ENCODE measurements at regions not wholly inside any gene's neighbourhood (a gene's known extent, or its start where the extent isn't known, plus 50 kb on each side); places are given as distances from the start of the nearest gene placed in this dataset.

DNA sequence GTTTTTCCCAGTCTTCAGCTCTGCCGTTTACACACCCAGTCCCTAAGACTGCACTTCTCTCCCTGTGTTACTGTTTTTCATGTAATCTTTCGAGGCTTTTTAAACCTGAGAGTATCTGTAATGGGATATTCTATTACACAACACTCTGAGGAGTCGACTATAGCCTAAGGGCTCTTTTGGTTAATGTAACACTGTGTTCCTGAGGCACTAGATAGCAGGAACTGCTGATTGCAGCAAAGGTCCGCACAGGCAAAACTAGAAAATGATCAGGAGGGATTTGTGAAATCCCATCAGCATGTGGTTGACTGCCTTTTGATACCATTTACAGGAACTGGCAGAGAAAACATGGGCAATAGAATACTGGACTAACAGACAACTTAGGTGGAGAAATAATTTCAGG, 512.3 kb upstream of the RAG2 start:
- H3K9me3 ChIP-seq (ENCODE audit: severe bottlenecking) = no peaks in the 10 kb centered on the region
- DNase-seq = no peak
- H3K27me3 ChIP-seq (ENCODE audit: insufficient read depth, low read depth, severe bottlenecking) = no peaks in the 10 kb centered on the region
- no peaks in the 10 kb centered on the region for H3K36me3 ChIP-seq
- H3K27ac ChIP-seq = no peak overlapping the region; the same call in 1 of the 2 replicates
- no peak overlapping the region for H3K4me3 ChIP-seq (ENCODE audit: low read depth, low read length)
- TF ChIP-seq, protein P1, sequence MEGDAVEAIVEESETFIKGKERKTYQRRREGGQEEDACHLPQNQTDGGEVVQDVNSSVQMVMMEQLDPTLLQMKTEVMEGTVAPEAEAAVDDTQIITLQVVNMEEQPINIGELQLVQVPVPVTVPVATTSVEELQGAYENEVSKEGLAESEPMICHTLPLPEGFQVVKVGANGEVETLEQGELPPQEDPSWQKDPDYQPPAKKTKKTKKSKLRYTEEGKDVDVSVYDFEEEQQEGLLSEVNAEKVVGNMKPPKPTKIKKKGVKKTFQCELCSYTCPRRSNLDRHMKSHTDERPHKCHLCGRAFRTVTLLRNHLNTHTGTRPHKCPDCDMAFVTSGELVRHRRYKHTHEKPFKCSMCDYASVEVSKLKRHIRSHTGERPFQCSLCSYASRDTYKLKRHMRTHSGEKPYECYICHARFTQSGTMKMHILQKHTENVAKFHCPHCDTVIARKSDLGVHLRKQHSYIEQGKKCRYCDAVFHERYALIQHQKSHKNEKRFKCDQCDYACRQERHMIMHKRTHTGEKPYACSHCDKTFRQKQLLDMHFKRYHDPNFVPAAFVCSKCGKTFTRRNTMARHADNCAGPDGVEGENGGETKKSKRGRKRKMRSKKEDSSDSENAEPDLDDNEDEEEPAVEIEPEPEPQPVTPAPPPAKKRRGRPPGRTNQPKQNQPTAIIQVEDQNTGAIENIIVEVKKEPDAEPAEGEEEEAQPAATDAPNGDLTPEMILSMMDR (IDR thresholded peaks at IDR 0.05; ENCODE audit: low read depth, low read length) = no peak

DNA sequence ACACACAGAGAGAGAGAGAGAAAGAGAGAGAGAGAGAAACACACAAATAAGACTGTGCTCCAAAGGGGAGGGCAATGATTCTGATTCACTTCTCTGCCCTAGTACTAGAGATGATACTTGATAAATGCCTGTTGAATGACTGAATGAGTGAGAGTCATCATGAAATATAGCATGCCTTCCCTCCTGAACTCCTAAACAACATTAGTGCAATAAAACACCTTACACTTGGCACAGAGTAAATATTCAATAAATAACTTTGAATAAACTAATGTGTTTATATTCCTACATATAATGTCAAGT, 511.2 kb upstream of the RAG2 start:
- H3K27me3 ChIP-seq (ENCODE audit: insufficient read depth, low read depth, severe bottlenecking) = no peaks in the 10 kb centered on the region
- no peaks in the 10 kb centered on the region for H3K36me3 ChIP-seq
- no peaks in the 10 kb centered on the region for H3K9me3 ChIP-seq (ENCODE audit: severe bottlenecking)
- no peak overlapping the region for H3K27ac ChIP-seq
- H3K4me3 ChIP-seq (ENCODE audit: low read depth, low read length) = no peak overlapping the region
- no peak for DNase-seq
- TF ChIP-seq, protein P1 (IDR thresholded peaks at IDR 0.05; ENCODE audit: low read depth, low read length) = no peak

DNA sequence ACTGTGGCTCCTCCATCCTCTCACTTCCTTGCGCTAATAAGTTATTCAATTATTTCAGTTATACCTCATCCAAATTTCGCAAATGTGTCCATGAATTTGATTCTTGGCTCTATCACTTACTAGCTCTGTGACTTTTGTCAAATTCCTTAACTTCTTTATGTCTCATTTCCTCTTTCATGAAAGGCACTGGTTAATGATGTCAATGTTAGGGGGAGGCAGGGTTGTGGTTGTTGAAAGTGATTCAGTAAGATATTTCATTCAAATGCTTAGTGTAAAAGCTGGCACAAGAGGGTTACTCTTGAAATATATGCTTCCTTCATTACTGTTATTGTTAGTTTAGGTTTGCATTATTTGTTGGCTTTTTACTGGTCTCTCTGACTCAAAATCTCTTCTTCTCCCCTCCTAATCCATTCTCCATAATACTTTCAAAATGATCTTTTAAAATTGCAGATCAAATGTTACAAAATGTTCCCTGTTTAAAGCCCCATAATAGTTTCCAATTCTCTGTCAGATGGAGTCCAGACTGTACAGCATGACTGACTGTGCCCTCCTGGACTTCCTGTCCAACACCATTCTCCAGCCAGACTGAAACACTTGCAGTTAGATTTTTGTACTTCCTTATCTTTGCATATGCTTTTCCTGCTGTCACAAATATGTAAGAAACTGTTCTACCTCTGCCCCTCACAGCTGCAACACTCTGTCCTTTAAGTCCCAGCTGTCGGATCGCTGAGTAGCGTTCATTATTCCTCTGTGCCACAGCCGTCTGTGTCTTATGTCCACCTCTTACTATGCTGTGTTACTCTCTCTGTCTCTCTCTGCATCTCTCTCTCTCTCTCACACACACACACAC, 510.6 kb upstream of the RAG2 start:
- no peak overlapping the region for H3K4me3 ChIP-seq (ENCODE audit: low read depth, low read length)
- TF ChIP-seq, protein P1 (IDR thresholded peaks at IDR 0.05; ENCODE audit: low read depth, low read length) = no peak
- no peaks in the 10 kb centered on the region for H3K27me3 ChIP-seq (ENCODE audit: insufficient read depth, low read depth, severe bottlenecking)
- no peak overlapping the region for H3K27ac ChIP-seq
- H3K36me3 ChIP-seq = no peaks in the 10 kb centered on the region
- H3K9me3 ChIP-seq (ENCODE audit: severe bottlenecking) = no peaks in the 10 kb centered on the region
- DNase-seq = no peak

DNA sequence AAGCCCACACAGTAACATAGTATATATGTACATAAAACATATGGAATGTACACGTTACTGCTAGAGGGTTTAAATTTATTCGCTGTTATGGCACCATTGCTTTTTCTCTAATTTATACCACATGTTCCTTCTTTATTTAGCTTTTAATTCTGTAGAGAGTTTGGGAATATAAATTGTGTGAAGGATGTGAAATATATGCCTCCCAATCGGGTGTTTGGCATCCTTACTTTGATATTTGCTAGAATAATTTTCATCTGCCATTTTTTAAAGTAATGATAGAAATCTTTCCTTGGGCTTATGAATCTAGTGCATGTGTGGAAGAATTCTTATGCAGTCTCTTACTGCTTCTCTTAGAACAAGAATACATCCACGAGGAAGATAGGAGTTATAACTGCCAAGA, 509.8 kb upstream of the RAG2 start:
- TF ChIP-seq, protein P1 (IDR thresholded peaks at IDR 0.05; ENCODE audit: low read depth, low read length) = no peak

DNA sequence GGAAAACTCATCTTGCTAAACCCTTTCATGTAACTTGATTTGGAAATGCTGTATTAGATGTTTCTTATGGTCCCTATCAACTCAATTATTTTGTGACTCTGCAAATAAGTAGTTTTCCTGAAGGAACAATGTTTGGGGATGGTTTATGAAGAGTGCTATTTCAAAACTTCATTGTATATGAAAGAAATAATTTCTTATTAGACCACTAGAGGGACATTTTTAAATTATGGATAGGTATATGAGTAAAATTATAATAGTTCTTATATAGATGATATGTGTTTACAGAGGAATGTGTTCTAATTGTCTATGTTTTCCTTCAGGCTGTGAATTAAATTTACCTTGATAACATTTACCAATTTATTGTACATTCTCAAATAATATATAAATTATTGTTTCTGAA, 509.4 kb upstream of the RAG2 start:
- DNase-seq = no peak
- Histone ChIP-seq H3K27ac (no peak overlapping the region), H3K9me3 (ENCODE audit: severe bottlenecking) (no peaks in the 10 kb centered on the region), H3K4me3 (ENCODE audit: low read depth, low read length) (no peak overlapping the region), H3K36me3 (no peaks in the 10 kb centered on the region), H3K27me3 (ENCODE audit: insufficient read depth, low read depth, severe bottlenecking) (no peaks in the 10 kb centered on the region)
- TF ChIP-seq, protein P1 (IDR thresholded peaks at IDR 0.05; ENCODE audit: low read depth, low read length) = no peak

More for the DNA sequence above, 509.8 kb upstream of the RAG2 start:
- Histone ChIP-seq H3K27me3 (ENCODE audit: insufficient read depth, low read depth, severe bottlenecking) (no peaks in the 10 kb centered on the region), H3K27ac (no peak overlapping the region), H3K36me3 (no peaks in the 10 kb centered on the region), H3K9me3 (ENCODE audit: severe bottlenecking) (no peaks in the 10 kb centered on the region), H3K4me3 (ENCODE audit: low read depth, low read length) (no peak overlapping the region)
- no peak for DNase-seq

DNA sequence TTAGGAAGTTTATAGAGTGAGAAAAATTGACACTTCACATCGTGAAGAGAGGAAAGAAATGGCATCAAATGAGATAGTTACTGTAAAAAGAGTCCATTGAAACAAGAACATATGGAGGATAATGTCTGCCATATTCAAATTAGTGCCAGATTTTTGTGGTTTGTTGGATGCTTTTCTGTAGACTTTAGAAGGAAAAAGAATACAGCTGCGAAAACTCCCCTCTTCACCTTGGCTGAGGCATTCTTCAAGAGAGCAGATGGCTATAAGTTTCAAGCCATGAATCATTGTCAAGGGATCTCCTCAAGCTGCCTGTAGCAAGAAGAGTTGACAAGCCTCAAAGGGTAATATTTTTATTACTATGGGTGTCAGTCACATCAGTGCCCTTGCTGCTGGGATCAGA, 507.4 kb upstream of the RAG2 start:
- Histone ChIP-seq H3K27me3 (ENCODE audit: insufficient read depth, low read depth, severe bottlenecking) (no peaks in the 10 kb centered on the region), H3K9me3 (ENCODE audit: severe bottlenecking) (peaks cover 3% of the 10 kb centered on the region), H3K4me3 (ENCODE audit: low read depth, low read length) (no peak overlapping the region), H3K27ac (no peak overlapping the region), H3K36me3 (no peaks in the 10 kb centered on the region)
- TF ChIP-seq, protein P1 (IDR thresholded peaks at IDR 0.05; ENCODE audit: low read depth, low read length) = no peak
- no peak for DNase-seq
